T-cell (primary cell): ENCODE measurements at regions not wholly inside any gene's neighbourhood (a gene's known extent, or its start where the extent isn't known, plus 50 kb on each side); places are given as distances from the start of the nearest gene placed in this dataset.

Experiments used
- ATAC-seq, 4 experiments: fragments of 200-7000 bp in 3 of 4; fragments of 150-1000 bp in 1 of 4; cut with Tn5 transposase; replicated peaks in 1 of 4; 1 replicate in 3 of 4; 2 replicates in 1 of 4; pipeline ENCODE4 v1.10.0; 2021; ENCODE audit warnings: moderate library complexity in 3 of 4, mild to moderate bottlenecking in 2 of 4, moderate number of reproducible peaks in 1 of 4
- CTCF ChIA-PET, 2 donors: fragments of 300-600 bp; sonication (Branson Sonifier 250); formaldehyde crosslinking; loops; one replicate each; lab custom pipeline; 2022; ENCODE audit warnings: antibody characterized with exemption in 2 of 2; lab: Charles Lee
- POLR2A ChIA-PET, 2 donors: fragments of 300-600 bp; sonication (Branson Sonifier 250); formaldehyde crosslinking; loops; one replicate each; lab custom pipeline; 2022; ENCODE audit warnings: antibody characterized with exemption in 2 of 2; lab: Charles Lee
- DNase-seq, 35 experiments: peaks; one replicate each; pipeline versions ENCODE4 v3.0.0 to v3.0.0-alpha.2; 2013 to 2023
- H3K27ac ChIP-seq: one replicate; pipeline ENCODE4 v1.5.1; 2013; ENCODE audit warnings: low read length
- H3K27me3 ChIP-seq, 2 experiments: replicated peaks in 1 of 2; 1 replicate in 1 of 2; 2 replicates in 1 of 2; pipeline versions ENCODE4 v1.6.1 to v1.7.0; 2013; ENCODE audit warnings: low read length in 1 of 2, mixed read lengths in 1 of 2; ENCODE audit not compliant: control insufficient read depth in 2 of 2, insufficient read depth in 2 of 2; ENCODE audit errors: extremely low read depth in 1 of 2
- H3K36me3 ChIP-seq, 2 donors: 1 replicate in 1 of 2; 2 replicates in 1 of 2; pipeline versions ENCODE4 v1.6.1 to v1.7.0; 2013; ENCODE audit warnings: low read length in 1 of 2; ENCODE audit not compliant: control insufficient read depth in 2 of 2, insufficient read depth in 1 of 2; ENCODE audit errors: extremely low read depth in 1 of 2
- H3K4me1 ChIP-seq, 2 experiments: 1 replicate in 1 of 2; 2 replicates in 1 of 2; pipeline versions ENCODE4 v1.6.1 to v1.7.0; 2013; ENCODE audit warnings: low read length in 2 of 2, mixed read lengths in 1 of 2; ENCODE audit not compliant: insufficient read depth in 2 of 2, control insufficient read depth in 1 of 2; ENCODE audit errors: extremely low read depth in 1 of 2
- H3K4me3 ChIP-seq, 2 donors: 1 replicate in 1 of 2; 2 replicates in 1 of 2; pipeline versions ENCODE4 v1.5.1 to v1.7.0; 2013; ENCODE audit warnings: mild to moderate bottlenecking in 2 of 2, low read length in 1 of 2, moderate library complexity in 1 of 2; ENCODE audit not compliant: control insufficient read depth in 1 of 2; ENCODE audit errors: extremely low read depth in 1 of 2
- H3K9me3 ChIP-seq: 2 replicates; pipeline ENCODE4 v1.7.0; 2013
- H3K27ac Mint-ChIP-seq, 2 donors: one replicate each; pipeline ENCODE4 v1.8.0; 2020 to 2021; ENCODE audit warnings: mild to moderate bottlenecking in 2 of 2, mixed read lengths in 2 of 2
- H3K27me3 Mint-ChIP-seq, 2 donors: one replicate each; pipeline ENCODE4 v1.8.0; 2021 to 2022; ENCODE audit warnings: mixed read lengths in 2 of 2
- H3K36me3 Mint-ChIP-seq: one replicate; pipeline ENCODE4 v1.8.0; 2021; ENCODE audit warnings: mixed read lengths
- H3K4me1 Mint-ChIP-seq, 3 donors: one replicate each; pipeline ENCODE4 v1.8.0; 2020 to 2022; ENCODE audit warnings: mixed read lengths in 3 of 3, mild to moderate bottlenecking in 1 of 3
- H3K4me3 Mint-ChIP-seq, 3 donors: one replicate each; pipeline ENCODE4 v1.8.0; 2020 to 2022; ENCODE audit warnings: mild to moderate bottlenecking in 3 of 3, mixed read lengths in 3 of 3, moderate library complexity in 3 of 3
- H3K9me3 Mint-ChIP-seq, 3 donors: one replicate each; pipeline ENCODE4 v1.8.0; 2020 to 2022; ENCODE audit warnings: mixed read lengths in 3 of 3
- WGBS: methylation state at CpG from one replicate; pipeline ENCODE4 v1.1.5; 2013; ENCODE audit warnings: missing lambda C conversion rate; ENCODE audit not compliant: insufficient coverage; 5-methylcytosine and 5-hydroxymethylcytosine counted together

DNA sequence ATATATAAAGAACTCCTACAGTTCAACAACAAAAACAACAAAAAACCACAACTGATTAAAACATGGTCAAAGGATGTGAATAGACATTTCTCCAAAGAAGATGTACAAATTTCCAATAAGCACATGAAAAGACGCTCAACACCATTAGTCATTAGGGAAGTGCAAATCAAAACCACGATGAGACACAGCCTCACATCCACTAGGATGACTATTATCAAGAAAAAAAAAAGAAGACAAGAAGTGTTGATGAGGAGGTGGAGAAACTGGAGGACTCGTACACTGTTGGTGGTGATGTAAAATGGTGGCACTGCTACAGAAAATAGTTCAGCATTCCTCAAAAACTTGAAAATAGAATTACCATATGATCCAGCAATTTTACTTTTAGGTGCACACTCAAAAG lies 61.0 kb upstream of the SOX1 start:
- Histone ChIP-seq H3K36me3 (no peaks in the 10 kb centered on the region), H3K4me1 (no peaks in the 10 kb centered on the region), H3K27ac (no peak overlapping the region), H3K9me3 (no peaks in the 10 kb centered on the region), H3K27me3 (peaks cover 0 to 12% of the 10 kb centered on the region in 2 experiments), H3K4me3 (no peak overlapping the region)
- Mint-ChIP-seq H3K36me3 (no peaks in the 10 kb centered on the region), H3K27me3 (peaks cover 0 to 8% of the 10 kb centered on the region in 2 donors), H3K27ac (no peak overlapping the region), H3K9me3 (peaks cover 0 to 12% (median 0%) of the 10 kb centered on the region in 3 donors), H3K4me1 (no peaks in the 10 kb centered on the region), H3K4me3 (no peak overlapping the region)
- ATAC-seq (no peak), DNase-seq (no peak)
- ChIA-PET POLR2A (no interaction called here), CTCF (no interaction called here)
- WGBS, result no CpG with 5 or more reads among the region's 3 CpGs

DNA sequence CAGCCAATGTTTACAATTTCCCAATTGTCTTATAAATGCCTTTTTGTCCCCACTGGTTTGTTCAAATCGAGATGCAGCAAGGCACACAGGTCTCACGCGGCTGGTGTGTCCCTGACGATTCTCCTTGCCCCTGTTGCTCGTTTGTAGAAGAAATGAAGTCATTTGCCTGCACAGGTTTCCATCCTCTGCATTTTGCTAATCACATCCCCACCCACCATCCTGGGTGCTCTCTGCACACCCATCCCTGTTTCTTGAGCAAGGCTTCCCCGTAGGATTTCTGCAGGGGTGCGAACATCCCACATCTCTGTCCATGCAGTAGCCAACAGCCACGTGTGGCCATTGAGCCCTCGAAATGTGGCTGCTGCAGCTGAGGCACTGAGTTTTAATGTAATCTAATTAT lies 59.8 kb upstream of the SOX1 start:
- no peaks in the 10 kb centered on the region for H3K4me1 ChIP-seq
- ChIA-PET POLR2A (no interaction called here), CTCF (no interaction called here)
- no peaks in the 10 kb centered on the region for H3K36me3 ChIP-seq
- H3K4me3 Mint-ChIP-seq, result no peak overlapping the region
- H3K9me3 Mint-ChIP-seq, result peaks cover 0 to 12% (median 0%) of the 10 kb centered on the region in 3 donors
- no peaks in the 10 kb centered on the region for H3K36me3 Mint-ChIP-seq
- H3K4me1 Mint-ChIP-seq, result no peaks in the 10 kb centered on the region
- no peak overlapping the region for H3K27ac ChIP-seq
- peaks cover 0 to 18% of the 10 kb centered on the region in 2 experiments for H3K27me3 ChIP-seq
- H3K27ac Mint-ChIP-seq, result no peak overlapping the region
- DNase-seq, result no peak
- H3K9me3 ChIP-seq, result no peaks in the 10 kb centered on the region
- peaks cover 0 to 8% of the 10 kb centered on the region in 2 donors for H3K27me3 Mint-ChIP-seq
- ATAC-seq, result no peak
- 88% methylated on average over 6 of the region's 9 CpGs for WGBS
- H3K4me3 ChIP-seq, result no peak overlapping the region

DNA sequence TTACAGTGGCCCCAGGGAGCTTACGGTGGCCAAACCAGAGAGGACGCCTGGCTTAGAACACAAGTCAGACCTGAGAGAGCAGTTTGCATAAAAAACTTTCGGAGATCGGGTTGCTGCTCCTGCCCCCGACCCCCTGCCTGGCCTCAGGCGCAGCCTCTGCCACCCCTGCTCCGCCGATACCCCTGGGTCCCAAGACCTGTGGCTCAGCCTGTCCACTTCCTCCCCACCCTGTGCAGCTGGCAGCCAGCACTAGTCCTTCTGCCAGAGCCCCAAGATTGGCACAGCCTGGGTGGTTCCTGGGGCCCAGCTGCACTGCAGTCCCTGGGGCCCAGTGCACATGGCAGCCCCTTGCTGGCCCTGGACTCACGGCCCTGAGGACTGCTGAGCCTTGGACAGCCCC lies 56.2 kb upstream of the SOX1 start:
- no peak overlapping the region for H3K27ac Mint-ChIP-seq
- Histone ChIP-seq H3K9me3 (no peaks in the 10 kb centered on the region), H3K4me1 (no peaks in the 10 kb centered on the region), H3K4me3 (no peak overlapping the region), H3K27me3 (peaks cover 0 to 12% of the 10 kb centered on the region in 2 experiments), H3K36me3 (no peaks in the 10 kb centered on the region), H3K27ac (no peak overlapping the region)
- DNase-seq (no peak), ATAC-seq (no peak)
- POLR2A ChIA-PET, result no interaction called here
- no peaks in the 10 kb centered on the region for H3K36me3 Mint-ChIP-seq
- H3K4me1 Mint-ChIP-seq, result no peaks in the 10 kb centered on the region
- H3K27me3 Mint-ChIP-seq, result peaks cover 0 to 4% of the 10 kb centered on the region in 2 donors
- H3K4me3 Mint-ChIP-seq, result no peak overlapping the region
- peaks cover 0 to 8% (median 7%) of the 10 kb centered on the region in 3 donors for H3K9me3 Mint-ChIP-seq
- WGBS, result 83% methylated on average over 9 of the region's 9 CpGs
- CTCF ChIA-PET, result no interaction called here

DNA sequence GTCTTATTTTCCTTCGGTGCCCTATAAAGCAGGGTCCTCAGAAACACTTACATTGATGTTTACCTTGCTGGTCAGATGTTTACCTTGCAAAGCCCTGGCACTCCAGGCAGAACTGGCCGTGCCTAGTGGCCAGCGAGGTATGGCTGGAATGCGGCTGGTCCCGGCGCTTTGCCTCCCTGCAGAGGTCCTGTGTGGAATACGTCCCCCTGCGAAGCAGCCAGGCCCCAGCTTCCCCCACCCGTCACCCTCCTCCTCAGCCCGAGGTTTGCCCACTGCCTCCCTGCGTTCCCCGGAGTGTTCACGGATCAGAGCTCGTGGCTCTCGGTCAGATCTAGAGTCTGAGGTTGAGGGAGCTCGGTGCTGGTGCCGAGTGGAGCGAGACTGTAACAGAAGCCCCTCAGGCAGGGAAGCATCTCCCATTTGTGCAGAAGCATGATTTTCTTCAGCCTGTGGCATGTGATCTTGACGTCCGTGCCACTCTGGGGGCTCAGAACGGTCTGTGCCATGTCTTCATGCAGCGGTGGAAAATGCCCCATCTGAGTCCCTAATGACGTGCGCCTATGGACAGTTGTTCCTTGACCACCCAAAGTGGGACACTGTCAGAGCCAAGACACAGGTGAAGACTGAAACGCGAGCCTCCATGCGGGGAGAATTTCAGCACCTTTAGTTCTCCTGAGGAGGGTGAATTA lies 54.8 kb upstream of the SOX1 start:
- Mint-ChIP-seq H3K4me1 (no peaks in the 10 kb centered on the region), H3K4me3 (no peak overlapping the region), H3K27me3 (no peaks in the 10 kb centered on the region), H3K36me3 (no peaks in the 10 kb centered on the region), H3K27ac (no peak overlapping the region), H3K9me3 (peaks cover 0 to 8% (median 0%) of the 10 kb centered on the region in 3 donors)
- DNase-seq (no peak), ATAC-seq (no peak)
- ChIA-PET CTCF (no interaction called here), POLR2A (no interaction called here)
- Histone ChIP-seq H3K4me1 (no peaks in the 10 kb centered on the region), H3K27ac (no peak overlapping the region), H3K27me3 (peaks cover 0 to 12% of the 10 kb centered on the region in 2 experiments), H3K9me3 (no peaks in the 10 kb centered on the region), H3K36me3 (no peaks in the 10 kb centered on the region), H3K4me3 (no peak overlapping the region)
- WGBS, result 78% methylated on average over 18 of the region's 27 CpGs

DNA sequence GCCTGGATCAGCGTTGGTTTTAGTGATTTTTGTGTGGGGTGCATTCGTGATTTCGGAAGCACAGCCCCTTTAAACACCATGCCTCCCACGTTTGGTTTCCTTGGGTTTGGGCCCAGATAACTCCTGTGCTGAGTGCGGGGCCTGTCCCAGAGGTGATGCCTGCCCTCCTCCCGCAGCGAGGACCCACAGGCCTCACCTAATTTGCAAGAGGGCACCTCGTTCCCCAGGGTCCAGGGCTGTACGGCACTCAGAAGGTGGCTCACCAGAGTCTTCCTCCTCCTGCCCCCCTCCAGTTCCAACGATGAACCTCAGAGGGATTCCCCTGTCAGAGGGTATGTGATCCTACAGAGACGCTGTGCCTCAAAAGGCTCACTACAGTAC lies 54.3 kb upstream of the SOX1 start:
- no peak overlapping the region for H3K4me3 Mint-ChIP-seq
- no peak overlapping the region for H3K4me3 ChIP-seq
- H3K9me3 Mint-ChIP-seq, result peaks cover 0 to 8% (median 0%) of the 10 kb centered on the region in 3 donors
- H3K36me3 ChIP-seq, result no peaks in the 10 kb centered on the region
- no peak for ATAC-seq
- ChIA-PET CTCF (no interaction called here), POLR2A (no interaction called here)
- no peak overlapping the region for H3K27ac ChIP-seq
- WGBS, result 73% methylated on average over 6 of the region's 11 CpGs
- H3K27me3 ChIP-seq, result peaks cover 0 to 12% of the 10 kb centered on the region in 2 experiments
- DNase-seq, result no peak
- no peaks in the 10 kb centered on the region for H3K4me1 ChIP-seq
- no peaks in the 10 kb centered on the region for H3K36me3 Mint-ChIP-seq
- no peaks in the 10 kb centered on the region for H3K9me3 ChIP-seq
- H3K27ac Mint-ChIP-seq, result no peak overlapping the region
- H3K27me3 Mint-ChIP-seq, result peaks cover 0 to 4% of the 10 kb centered on the region in 2 donors
- no peaks in the 10 kb centered on the region for H3K4me1 Mint-ChIP-seq

DNA sequence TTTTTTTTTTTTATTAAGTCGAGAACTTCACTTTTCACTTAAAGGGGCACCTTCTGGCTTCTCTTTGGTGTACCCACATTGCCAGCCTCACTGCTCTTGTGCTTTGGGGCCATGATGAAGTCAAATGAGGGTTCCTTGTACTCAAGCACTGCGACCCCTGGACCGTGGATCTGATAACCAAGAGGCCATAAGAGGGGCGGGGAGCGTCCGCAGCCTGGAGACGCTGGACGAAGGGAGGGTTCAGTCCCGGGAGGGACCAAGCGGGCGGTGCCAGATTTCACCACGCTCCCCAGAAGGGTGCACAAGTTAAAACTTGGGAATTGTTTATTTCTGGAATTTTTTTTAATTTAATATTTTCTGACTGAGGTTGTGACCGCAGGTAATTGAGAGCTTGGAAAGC lies 53.3 kb upstream of the SOX1 start:
- H3K4me1 ChIP-seq, result no peaks in the 10 kb centered on the region
- Mint-ChIP-seq H3K4me3 (no peak overlapping the region), H3K4me1 (no peaks in the 10 kb centered on the region), H3K9me3 (peaks cover 0 to 8% (median 0%) of the 10 kb centered on the region in 3 donors), H3K36me3 (no peaks in the 10 kb centered on the region), H3K27me3 (peaks cover 0 to 4% of the 10 kb centered on the region in 2 donors), H3K27ac (no peak overlapping the region)
- CTCF ChIA-PET, result interaction anchor here in 1 of 2 donors (0.7 kb wide), 1 partner anchor 556 kb away, joined by 3 read pairs; no protein-coding TSS in a partner anchor
- 93% methylated on average over 10 of the region's 13 CpGs for WGBS
- no peak overlapping the region for H3K27ac ChIP-seq
- no peak overlapping the region for H3K4me3 ChIP-seq
- no peak for ATAC-seq
- no peaks in the 10 kb centered on the region for H3K36me3 ChIP-seq
- H3K9me3 ChIP-seq, result no peaks in the 10 kb centered on the region
- peaks cover 0 to 12% of the 10 kb centered on the region in 2 experiments for H3K27me3 ChIP-seq
- POLR2A ChIA-PET, result no interaction called here
- DNase-seq, result no peak
